Astrocyte of the spinal cord (primary cell): ENCODE measurements at regions not wholly inside any gene's neighbourhood (a gene's known extent, or its start where the extent isn't known, plus 50 kb on each side); places are given as distances from the start of the nearest gene placed in this dataset.

ENCODE experiments used
- DNase-seq: peaks from one replicate; pipeline ENCODE4 v3.0.0; 2011; ENCODE audit warnings: low read depth, low spot score
- H3K4me3 ChIP-seq: 2 replicates; pipeline ENCODE4 v1.5.1; 2011; ENCODE audit warnings: low read depth, mild to moderate bottlenecking, low read length, moderate library complexity
- in situ Hi-C: cut with HindIII; loops from 2 replicates; pipeline ENCODE4 v1.10.0; 2017; ENCODE audit warnings: low sequenced_read_pairs
- TF ChIP-seq, protein P1 (sequence below): IDR thresholded peaks from 2 replicates; pipeline ENCODE4 v1.5.1; 2012; ENCODE audit warnings: low read depth, mild to moderate bottlenecking, low read length, inconsistent platforms

- TF ChIP-seq, protein P1, sequence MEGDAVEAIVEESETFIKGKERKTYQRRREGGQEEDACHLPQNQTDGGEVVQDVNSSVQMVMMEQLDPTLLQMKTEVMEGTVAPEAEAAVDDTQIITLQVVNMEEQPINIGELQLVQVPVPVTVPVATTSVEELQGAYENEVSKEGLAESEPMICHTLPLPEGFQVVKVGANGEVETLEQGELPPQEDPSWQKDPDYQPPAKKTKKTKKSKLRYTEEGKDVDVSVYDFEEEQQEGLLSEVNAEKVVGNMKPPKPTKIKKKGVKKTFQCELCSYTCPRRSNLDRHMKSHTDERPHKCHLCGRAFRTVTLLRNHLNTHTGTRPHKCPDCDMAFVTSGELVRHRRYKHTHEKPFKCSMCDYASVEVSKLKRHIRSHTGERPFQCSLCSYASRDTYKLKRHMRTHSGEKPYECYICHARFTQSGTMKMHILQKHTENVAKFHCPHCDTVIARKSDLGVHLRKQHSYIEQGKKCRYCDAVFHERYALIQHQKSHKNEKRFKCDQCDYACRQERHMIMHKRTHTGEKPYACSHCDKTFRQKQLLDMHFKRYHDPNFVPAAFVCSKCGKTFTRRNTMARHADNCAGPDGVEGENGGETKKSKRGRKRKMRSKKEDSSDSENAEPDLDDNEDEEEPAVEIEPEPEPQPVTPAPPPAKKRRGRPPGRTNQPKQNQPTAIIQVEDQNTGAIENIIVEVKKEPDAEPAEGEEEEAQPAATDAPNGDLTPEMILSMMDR, result no peak
- in situ Hi-C loops, result no loop called here
These were observed 247.9 kb upstream of the VLDLR start for GRCh38 chr9:2373648-2374047.

DNA sequence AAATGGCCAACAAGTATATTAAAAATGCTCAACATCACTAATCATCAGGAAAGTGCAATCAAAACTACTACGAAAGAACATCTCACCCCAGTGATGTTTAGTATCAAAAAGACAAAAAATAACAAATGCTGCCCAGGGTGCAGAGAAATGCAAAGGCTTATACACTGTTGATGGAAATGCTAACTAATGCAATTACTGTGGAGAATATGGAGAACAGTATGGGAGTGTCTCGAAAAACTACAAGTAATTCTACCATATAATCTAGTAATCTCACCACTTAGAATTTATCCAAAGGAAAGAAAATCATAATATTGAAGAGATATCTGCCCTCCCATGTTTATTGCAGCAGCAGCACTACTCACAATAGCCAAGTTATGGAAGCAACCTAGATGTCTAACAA, 246.5 kb upstream of the VLDLR start:
- no peak for DNase-seq
- in situ Hi-C loops, result no loop called here
- TF ChIP-seq, protein P1, result no peak
- H3K4me3 ChIP-seq, result no peak overlapping the region

More at GRCh38 chr9:2373648-2374047, 247.9 kb upstream of the VLDLR start:
- no peak for DNase-seq
- H3K4me3 ChIP-seq, result no peak overlapping the region

GRCh38 chr9:2377117-2377516, 244.5 kb upstream of the VLDLR start:
- no peak for DNase-seq
- in situ Hi-C loops, result no loop called here
- TF ChIP-seq, protein P1, result no peak
- no peak overlapping the region for H3K4me3 ChIP-seq

GRCh38 chr9:2377834-2378233, 243.8 kb upstream of the VLDLR start:
- no peak overlapping the region for H3K4me3 ChIP-seq
- DNase-seq, result no peak
- TF ChIP-seq, protein P1, result no peak
- in situ Hi-C loops, result no loop called here

DNA sequence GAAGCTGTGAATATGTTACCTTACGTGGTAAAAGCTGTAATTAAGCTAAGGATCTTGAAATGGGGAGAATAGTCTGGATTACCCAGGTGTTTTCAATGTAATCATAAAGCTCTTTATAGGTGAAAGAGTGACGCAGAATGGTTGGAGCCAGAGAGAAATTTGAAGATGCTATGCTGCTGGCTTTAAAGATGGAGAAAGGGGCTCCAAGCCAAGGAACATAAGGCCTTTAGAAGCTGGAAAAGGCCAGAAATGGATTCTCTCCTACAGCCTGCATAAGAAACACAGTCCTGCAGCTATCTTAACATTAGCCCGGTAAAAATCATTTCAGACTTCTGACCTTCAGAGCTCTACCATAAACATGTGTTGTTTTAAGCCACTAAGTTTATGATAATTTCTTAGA, 243.3 kb upstream of the VLDLR start:
- TF ChIP-seq, protein P1, result no peak
- H3K4me3 ChIP-seq, result no peak overlapping the region
- DNase-seq, result no peak
- in situ Hi-C loops, result no loop called here

DNA sequence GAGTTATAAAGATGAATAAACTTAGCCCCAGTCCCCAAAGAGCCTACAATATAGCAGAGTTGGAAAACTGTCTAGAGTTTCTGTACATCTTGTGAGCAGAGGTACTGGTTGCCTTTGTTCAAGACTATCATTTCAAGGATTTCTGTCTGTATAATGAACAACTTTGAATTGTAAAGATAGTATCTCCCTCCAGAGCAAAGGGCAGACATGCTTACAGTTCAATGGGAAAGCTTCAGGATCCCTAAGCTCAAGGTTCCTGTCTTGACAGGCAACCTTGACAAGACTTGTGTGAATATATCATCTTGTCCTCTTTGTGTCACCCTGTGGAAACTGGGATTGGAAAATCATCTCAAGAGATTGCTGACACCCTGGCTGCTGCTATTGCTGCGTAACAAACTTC, 242.8 kb upstream of the VLDLR start:
- in situ Hi-C loops, result no loop called here
- TF ChIP-seq, protein P1, result no peak
- DNase-seq, result no peak
- no peak overlapping the region for H3K4me3 ChIP-seq

DNA sequence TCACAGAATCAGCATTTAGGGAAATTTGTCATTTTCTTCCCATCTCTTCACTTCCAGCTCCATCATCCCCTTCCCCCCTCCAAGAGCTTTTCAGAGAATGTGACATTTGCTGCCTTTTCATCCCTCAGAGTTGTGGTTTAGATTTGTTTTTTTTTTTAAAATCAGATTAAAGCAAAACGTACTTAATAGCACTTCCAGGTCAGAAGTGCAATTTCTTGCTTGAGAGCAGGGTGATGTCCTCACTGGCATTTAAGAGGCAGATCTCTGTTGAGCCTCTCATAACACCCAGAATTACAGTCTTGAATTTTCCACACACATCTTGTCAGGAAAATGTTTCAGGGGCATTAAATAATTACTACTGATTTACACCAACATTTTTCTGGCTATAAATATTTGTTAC, 236.8 kb upstream of the VLDLR start:
- no peak overlapping the region for H3K4me3 ChIP-seq
- TF ChIP-seq, protein P1, result no peak
- in situ Hi-C loops, result no loop called here
- no peak for DNase-seq
